Choroid plexus epithelial cell (primary cell): ENCODE measurements at regions not wholly inside any gene's neighbourhood (a gene's known extent, or its start where the extent isn't known, plus 50 kb on each side); places are given as distances from the start of the nearest gene placed in this dataset.
A peak's percentile ranks its signal among the peaks of the same experiment; 100 is the strongest.

Experiments used
- DNase-seq: peaks from one replicate; pipeline ENCODE4 v3.0.0-alpha.2; 2010; ENCODE audit warnings: low read depth
- H3K4me3 ChIP-seq: 2 replicates; pipeline ENCODE4 v1.5.1; 2011; ENCODE audit warnings: low read depth, mild to moderate bottlenecking, control low read depth, low read length, moderate library complexity
- CTCF ChIP-seq: conservative IDR thresholded peaks from 2 replicates; pipeline ENCODE4 v1.5.1; 2011; ENCODE audit warnings: low read depth, mild to moderate bottlenecking, control low read depth, inconsistent platforms, low read length, moderate library complexity

GRCh38 chr18:67615876-67616275 lies 99.4 kb upstream of the DSEL start:
- TF ChIP-seq CTCF: no peak
- H3K4me3 ChIP-seq: no peak overlapping the region
- no peak for DNase-seq

- no peak overlapping the region for H3K4me3 ChIP-seq
- TF ChIP-seq CTCF: no peak
These were observed 97.2 kb upstream of the DSEL start for GRCh38 chr18:67613731-67614130.

GRCh38 chr18:67612281-67612680 lies 95.8 kb upstream of the DSEL start:
- DNase-seq: no peak
- no peak for TF ChIP-seq CTCF
- no peak overlapping the region for H3K4me3 ChIP-seq

More at GRCh38 chr18:67613731-67614130, 97.2 kb upstream of the DSEL start:
- no peak for DNase-seq

- H3K4me3 ChIP-seq: no peak overlapping the region
- peak; percentile 38 for DNase-seq
- TF ChIP-seq CTCF: no peak
These were observed 92.2 kb upstream of the DSEL start for GRCh38 chr18:67608615-67609273.

GRCh38 chr18:67608191-67608590 lies 91.7 kb upstream of the DSEL start:
- DNase-seq: no peak
- H3K4me3 ChIP-seq: no peak overlapping the region
- no peak for TF ChIP-seq CTCF

GRCh38 chr18:67600181-67601180 lies 84.0 kb upstream of the DSEL start:
- no peak for TF ChIP-seq CTCF
- DNase-seq: peak; percentile 84
- no peak overlapping the region for H3K4me3 ChIP-seq
